Limb (tissue), 2 donors: ENCODE measurements at regions not wholly inside any gene's neighbourhood (a gene's known extent, or its start where the extent isn't known, plus 50 kb on each side); places are given as distances from the start of the nearest gene placed in this dataset.
"Not testable (repeated sequence)": the region's sequence is repeated elsewhere in the genome, so short reads cannot be mapped to it uniquely, and the experiment has no call there.

Experiments
- DNase-seq, 2 donors: peaks; one replicate each; pipeline ENCODE4 v3.0.0-alpha.2; 2016; ENCODE audit errors: extremely low spot score in 2 of 2

GRCh38 chr4:141290771-141291170 is 70.1 kb downstream of the ZNF330 start:
- no peak for DNase-seq

- no peak for DNase-seq
These were observed 73.6 kb downstream of the ZNF330 start for GRCh38 chr4:141294306-141294705.

- no peak for DNase-seq
These were observed 80.5 kb downstream of the ZNF330 start for GRCh38 chr4:141301216-141301615.

- DNase-seq: no peak
These were observed 82.2 kb downstream of the ZNF330 start for GRCh38 chr4:141302924-141303323.

- no peak for DNase-seq
These were observed 83.7 kb downstream of the ZNF330 start for GRCh38 chr4:141304346-141304745.

- no peak for DNase-seq
These were observed 85.6 kb downstream of the ZNF330 start for GRCh38 chr4:141306331-141306730.

- DNase-seq: peak; percentile 65 to 71
These were observed 86.6 kb downstream of the ZNF330 start for GRCh38 chr4:141307241-141307689.

- no peak for DNase-seq
These were observed 89.2 kb downstream of the ZNF330 start for GRCh38 chr4:141309874-141310273.

- DNase-seq: no peak
These were observed 90.8 kb downstream of the ZNF330 start for GRCh38 chr4:141311246-141312204.

GRCh38 chr4:141314627-141315026 is 93.9 kb downstream of the ZNF330 start:
- no peak for DNase-seq

GRCh38 chr4:141328560-141329173 is 108.0 kb downstream of the ZNF330 start:
- no peak for DNase-seq

- DNase-seq: no peak
These were observed 108.5 kb downstream of the ZNF330 start for GRCh38 chr4:141329174-141329569.

- no peak for DNase-seq
These were observed 109.9 kb downstream of the ZNF330 start for GRCh38 chr4:141330616-141331015.

GRCh38 chr4:141331534-141332358 is 111.1 kb downstream of the ZNF330 start:
- no peak for DNase-seq

- DNase-seq: not testable (repeated sequence)
These were observed 111.9 kb downstream of the ZNF330 start for GRCh38 chr4:141332359-141333181.

GRCh38 chr4:141333456-141334230 is 112.9 kb downstream of the ZNF330 start:
- not testable (repeated sequence) for DNase-seq

GRCh38 chr4:141335166-141335565 is 114.5 kb downstream of the ZNF330 start:
- DNase-seq: no peak

GRCh38 chr4:141338238-141338637 is 117.5 kb downstream of the ZNF330 start:
- no peak for DNase-seq

- DNase-seq: no peak
These were observed 118.7 kb downstream of the ZNF330 start for GRCh38 chr4:141339391-141339790.

- no peak for DNase-seq
These were observed 119.3 kb downstream of the ZNF330 start for GRCh38 chr4:141339966-141340365.
